ENCODE measurements at regions not wholly inside any gene's neighbourhood (a gene's known extent, or its start where the extent isn't known, plus 50 kb on each side); places are given as distances from the start of the nearest gene placed in this dataset.

GRCh38 chr4:113824396-113824795 is 62.9 kb upstream of the CAMK2D start:
- H2BK5ac ChIP-seq (ENCODE audit: low read depth, low read length, poor library complexity, severe bottlenecking): no peak overlapping the region
- no peaks in the 10 kb centered on the region for H3K79me1 ChIP-seq (replicated peaks; ENCODE audit: low read length, poor library complexity, severe bottlenecking)
- H3K9me3 ChIP-seq (ENCODE audit: control insufficient read depth, low read length): no peaks in the 10 kb centered on the region
- H3K4me2 ChIP-seq (ENCODE audit: low read length, poor library complexity, severe bottlenecking): no peak overlapping the region
- no peak overlapping the region for H3K18ac ChIP-seq (ENCODE audit: low read depth in 1 of 2, low read length in 2 of 2)
- H3K27me3 ChIP-seq (ENCODE audit: control insufficient read depth in 1 of 2, insufficient read depth in 1 of 2, low read length in 2 of 2): no peaks in the 10 kb centered on the region
- 100% methylated on average over 2 of the region's 2 CpGs for WGBS
- H3K23ac ChIP-seq (ENCODE audit: low read length in 2 of 2): no peak overlapping the region
- H2BK15ac ChIP-seq (ENCODE audit: low read depth, poor library complexity, severe bottlenecking): no peak overlapping the region
- no peak overlapping the region for H2AFZ ChIP-seq (ENCODE audit: low read depth, low read length)
- H3K4me1 ChIP-seq (ENCODE audit: control insufficient read depth, insufficient read depth, low read depth, low read length): no peaks in the 10 kb centered on the region
- no peak overlapping the region for H3K9ac ChIP-seq (ENCODE audit: low read length)
- no peak overlapping the region for H3K4ac ChIP-seq (ENCODE audit: low read depth in 1 of 2, low read length in 2 of 2)
- DNase-seq: no peak
- no peaks in the 10 kb centered on the region for H3K36me3 ChIP-seq (ENCODE audit: control insufficient read depth in 1 of 2, insufficient read depth in 2 of 2, low read depth in 1 of 2, low read length in 2 of 2)
- no peak overlapping the region for H3K4me3 ChIP-seq (ENCODE audit: insufficient read depth in 1 of 2, low read depth in 1 of 2, low read length in 2 of 2)
- H2BK120ac ChIP-seq (ENCODE audit: low read depth, low read length): no peak overlapping the region
- no peak overlapping the region for H2BK12ac ChIP-seq (ENCODE audit: low read length in 2 of 2)
- no peak overlapping the region for H2AK5ac ChIP-seq (ENCODE audit: low read length, severe bottlenecking)
- H3K27ac ChIP-seq (ENCODE audit: low read length, poor library complexity, severe bottlenecking): no peak overlapping the region
- H4K8ac ChIP-seq (ENCODE audit: low read length): no peak overlapping the region
- no peak overlapping the region for H3K14ac ChIP-seq (ENCODE audit: low read length in 2 of 2)
- no peak overlapping the region for H4K91ac ChIP-seq (ENCODE audit: low read length)

GRCh38 chr4:113823291-113823659 is 61.7 kb upstream of the CAMK2D start:
- Histone ChIP-seq H3K36me3 (ENCODE audit: control insufficient read depth in 1 of 2, insufficient read depth in 2 of 2, low read depth in 1 of 2, low read length in 2 of 2) (no peaks in the 10 kb centered on the region), H3K9ac (ENCODE audit: low read length) (no peak overlapping the region), H3K4ac (ENCODE audit: low read depth in 1 of 2, low read length in 2 of 2) (no peak overlapping the region), H3K9me3 (ENCODE audit: control insufficient read depth, low read length) (no peaks in the 10 kb centered on the region), H2BK12ac (ENCODE audit: low read length in 2 of 2) (no peak overlapping the region), H3K4me1 (ENCODE audit: control insufficient read depth, insufficient read depth, low read depth, low read length) (no peaks in the 10 kb centered on the region), H3K27ac (ENCODE audit: low read length, poor library complexity, severe bottlenecking) (no peak overlapping the region), H3K18ac (ENCODE audit: low read depth in 1 of 2, low read length in 2 of 2) (no peak overlapping the region), H2AK5ac (ENCODE audit: low read length, severe bottlenecking) (no peak overlapping the region), H3K23ac (ENCODE audit: low read length in 2 of 2) (no peak overlapping the region), H2BK5ac (ENCODE audit: low read depth, low read length, poor library complexity, severe bottlenecking) (no peak overlapping the region), H4K91ac (ENCODE audit: low read length) (no peak overlapping the region), H3K27me3 (ENCODE audit: control insufficient read depth in 1 of 2, insufficient read depth in 1 of 2, low read length in 2 of 2) (no peaks in the 10 kb centered on the region), H3K4me2 (ENCODE audit: low read length, poor library complexity, severe bottlenecking) (no peak overlapping the region), H2BK120ac (ENCODE audit: low read depth, low read length) (no peak overlapping the region), H3K79me1 (replicated peaks; ENCODE audit: low read length, poor library complexity, severe bottlenecking) (no peaks in the 10 kb centered on the region), H2AFZ (ENCODE audit: low read depth, low read length) (no peak overlapping the region), H3K4me3 (ENCODE audit: insufficient read depth in 1 of 2, low read depth in 1 of 2, low read length in 2 of 2) (no peak overlapping the region), H2BK15ac (ENCODE audit: low read depth, poor library complexity, severe bottlenecking) (no peak overlapping the region), H3K14ac (ENCODE audit: low read length in 2 of 2) (no peak overlapping the region), H4K8ac (ENCODE audit: low read length) (no peak overlapping the region)
- DNase-seq: peak; percentile 54
- no CpG with 5 or more reads among the region's 2 CpGs for WGBS

- Histone ChIP-seq H3K9me3 (ENCODE audit: control insufficient read depth, low read length) (no peaks in the 10 kb centered on the region), H3K4ac (ENCODE audit: low read depth in 1 of 2, low read length in 2 of 2) (no peak overlapping the region), H3K18ac (ENCODE audit: low read depth in 1 of 2, low read length in 2 of 2) (no peak overlapping the region), H3K4me3 (ENCODE audit: insufficient read depth in 1 of 2, low read depth in 1 of 2, low read length in 2 of 2) (no peak overlapping the region), H3K4me1 (ENCODE audit: control insufficient read depth, insufficient read depth, low read depth, low read length) (no peaks in the 10 kb centered on the region), H2AK5ac (ENCODE audit: low read length, severe bottlenecking) (no peak overlapping the region), H3K14ac (ENCODE audit: low read length in 2 of 2) (no peak overlapping the region), H3K27ac (ENCODE audit: low read length, poor library complexity, severe bottlenecking) (no peak overlapping the region), H3K23ac (ENCODE audit: low read length in 2 of 2) (no peak overlapping the region), H2AFZ (ENCODE audit: low read depth, low read length) (no peak overlapping the region), H3K27me3 (ENCODE audit: control insufficient read depth in 1 of 2, insufficient read depth in 1 of 2, low read length in 2 of 2) (no peaks in the 10 kb centered on the region), H2BK120ac (ENCODE audit: low read depth, low read length) (no peak overlapping the region), H2BK5ac (ENCODE audit: low read depth, low read length, poor library complexity, severe bottlenecking) (no peak overlapping the region), H3K4me2 (ENCODE audit: low read length, poor library complexity, severe bottlenecking) (no peak overlapping the region), H3K36me3 (ENCODE audit: control insufficient read depth in 1 of 2, insufficient read depth in 2 of 2, low read depth in 1 of 2, low read length in 2 of 2) (no peaks in the 10 kb centered on the region), H3K79me1 (replicated peaks; ENCODE audit: low read length, poor library complexity, severe bottlenecking) (no peaks in the 10 kb centered on the region), H4K91ac (ENCODE audit: low read length) (no peak overlapping the region), H4K8ac (ENCODE audit: low read length) (no peak overlapping the region), H2BK15ac (ENCODE audit: low read depth, poor library complexity, severe bottlenecking) (no peak overlapping the region), H2BK12ac (ENCODE audit: low read length in 2 of 2) (no peak overlapping the region), H3K9ac (ENCODE audit: low read length) (no peak overlapping the region)
- DNase-seq: peak; percentile 30
- no CpG with 5 or more reads among the region's 1 CpG for WGBS
Observed at GRCh38 chr4:113822555-113823290, 61.2 kb upstream of the CAMK2D start.

GRCh38 chr4:113821856-113822255 is 60.3 kb upstream of the CAMK2D start:
- no peak overlapping the region for H2BK12ac ChIP-seq (ENCODE audit: low read length in 2 of 2)
- no peaks in the 10 kb centered on the region for H3K9me3 ChIP-seq (ENCODE audit: control insufficient read depth, low read length)
- H3K4me1 ChIP-seq (ENCODE audit: control insufficient read depth, insufficient read depth, low read depth, low read length): no peaks in the 10 kb centered on the region
- H3K9ac ChIP-seq (ENCODE audit: low read length): no peak overlapping the region
- H3K18ac ChIP-seq (ENCODE audit: low read depth in 1 of 2, low read length in 2 of 2): no peak overlapping the region
- H3K27ac ChIP-seq (ENCODE audit: low read length, poor library complexity, severe bottlenecking): no peak overlapping the region
- no peaks in the 10 kb centered on the region for H3K36me3 ChIP-seq (ENCODE audit: control insufficient read depth in 1 of 2, insufficient read depth in 2 of 2, low read depth in 1 of 2, low read length in 2 of 2)
- DNase-seq: no peak
- no peak overlapping the region for H2AK5ac ChIP-seq (ENCODE audit: low read length, severe bottlenecking)
- H4K8ac ChIP-seq (ENCODE audit: low read length): no peak overlapping the region
- 100% methylated on average over 2 of the region's 2 CpGs for WGBS
- no peak overlapping the region for H2AFZ ChIP-seq (ENCODE audit: low read depth, low read length)
- H2BK120ac ChIP-seq (ENCODE audit: low read depth, low read length): no peak overlapping the region
- H3K27me3 ChIP-seq (ENCODE audit: control insufficient read depth in 1 of 2, insufficient read depth in 1 of 2, low read length in 2 of 2): no peaks in the 10 kb centered on the region
- H4K91ac ChIP-seq (ENCODE audit: low read length): no peak overlapping the region
- no peak overlapping the region for H3K4me2 ChIP-seq (ENCODE audit: low read length, poor library complexity, severe bottlenecking)
- no peak overlapping the region for H3K14ac ChIP-seq (ENCODE audit: low read length in 2 of 2)
- H3K4ac ChIP-seq (ENCODE audit: low read depth in 1 of 2, low read length in 2 of 2): no peak overlapping the region
- no peak overlapping the region for H2BK5ac ChIP-seq (ENCODE audit: low read depth, low read length, poor library complexity, severe bottlenecking)
- no peak overlapping the region for H3K23ac ChIP-seq (ENCODE audit: low read length in 2 of 2)
- no peak overlapping the region for H3K4me3 ChIP-seq (ENCODE audit: insufficient read depth in 1 of 2, low read depth in 1 of 2, low read length in 2 of 2)
- H2BK15ac ChIP-seq (ENCODE audit: low read depth, poor library complexity, severe bottlenecking): no peak overlapping the region
- H3K79me1 ChIP-seq (replicated peaks; ENCODE audit: low read length, poor library complexity, severe bottlenecking): no peaks in the 10 kb centered on the region
